T-helper 1 cell treated with Interleukin-12 subunit alpha and Interleukin-12 subunit beta and Interleukin-4 antibody, amounts not matched to agents 30 μg/mL and 1 μg/mL, for 36 hours (primary cell): ENCODE measurements at regions not wholly inside any gene's neighbourhood (a gene's known extent, or its start where the extent isn't known, plus 50 kb on each side); places are given as distances from the start of the nearest gene placed in this dataset.
"Not testable (repeated sequence)": the region's sequence is repeated elsewhere in the genome, so short reads cannot be mapped to it uniquely, and the experiment has no call there.

ENCODE experiments used
- H3K27ac Mint-ChIP-seq: one replicate; pipeline ENCODE4 v1.8.0; 2021; ENCODE audit warnings: mild to moderate bottlenecking, mixed read lengths
- H3K27me3 Mint-ChIP-seq: one replicate; pipeline ENCODE4 v1.8.0; 2021; ENCODE audit warnings: low read depth, mixed read lengths
- H3K36me3 Mint-ChIP-seq: one replicate; pipeline ENCODE4 v1.8.0; 2021; ENCODE audit warnings: low read depth, mixed read lengths
- H3K4me1 Mint-ChIP-seq: one replicate; pipeline ENCODE4 v1.8.0; 2021; ENCODE audit warnings: low read depth, mixed read lengths
- H3K4me3 Mint-ChIP-seq: one replicate; pipeline ENCODE4 v1.8.0; 2021; ENCODE audit warnings: mild to moderate bottlenecking, moderate library complexity, mixed read lengths
- H3K9me3 Mint-ChIP-seq: one replicate; pipeline ENCODE4 v1.8.0; 2021; ENCODE audit warnings: mixed read lengths

DNA sequence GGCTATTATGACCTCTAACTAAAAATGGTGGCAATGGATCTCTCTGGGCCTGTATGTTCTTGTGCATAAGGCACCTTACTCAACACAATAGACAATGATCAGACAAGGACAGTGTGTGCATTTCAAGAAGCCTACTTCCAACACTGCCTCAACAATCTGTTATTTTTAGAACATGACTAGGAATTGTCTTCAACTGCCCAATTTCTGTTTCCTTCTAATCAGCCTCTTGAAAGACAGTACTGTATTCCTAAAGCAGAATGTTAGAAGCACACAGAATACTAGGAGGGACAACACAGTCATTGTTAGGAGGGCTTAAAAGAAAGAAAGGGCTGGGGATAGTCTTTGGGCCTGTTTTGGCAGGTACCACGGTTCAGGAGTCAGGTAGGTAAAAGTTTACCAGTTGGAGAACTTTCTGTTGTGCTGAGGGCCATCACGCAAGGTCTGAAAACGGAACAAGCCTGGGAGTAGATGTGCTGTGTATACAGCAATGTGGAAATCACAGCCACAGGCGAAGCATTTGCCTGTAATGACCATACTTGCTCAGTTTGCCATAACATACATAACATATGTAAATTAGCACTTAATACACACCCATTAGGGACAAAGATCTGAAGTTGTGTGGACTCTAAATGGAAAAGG, 100.8 kb upstream of the ATXN3L start:
- Mint-ChIP-seq H3K27me3 (no peaks in the 10 kb centered on the region), H3K9me3 (no peaks in the 10 kb centered on the region), H3K36me3 (no peaks in the 10 kb centered on the region), H3K4me3 (no peak overlapping the region), H3K27ac (no peak overlapping the region), H3K4me1 (no peaks in the 10 kb centered on the region)

GRCh38 chrX:13419918-13420317, 100.1 kb upstream of the ATXN3L start:
- Mint-ChIP-seq H3K9me3 (no peaks in the 10 kb centered on the region), H3K4me1 (no peaks in the 10 kb centered on the region), H3K27me3 (no peaks in the 10 kb centered on the region), H3K4me3 (no peak overlapping the region), H3K36me3 (no peaks in the 10 kb centered on the region), H3K27ac (no peak overlapping the region)

DNA sequence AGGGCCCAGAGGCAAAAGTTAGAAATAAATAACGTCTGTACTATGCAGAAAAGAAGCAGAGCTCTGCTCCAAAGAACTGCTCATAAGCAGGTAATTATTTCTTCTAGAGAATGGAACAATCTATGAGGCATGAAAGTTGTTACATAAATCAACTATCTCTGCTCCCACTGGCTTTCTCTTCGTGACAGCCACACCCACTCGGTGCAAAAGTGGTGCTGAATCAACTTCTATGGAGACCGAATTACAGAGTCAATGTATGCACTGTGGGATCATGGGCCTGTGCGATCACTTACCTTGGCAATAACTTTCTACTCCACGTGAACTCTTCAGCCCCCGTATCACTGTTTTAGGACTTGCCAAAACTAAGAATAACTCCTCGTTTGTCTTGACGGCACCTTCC, 99.4 kb upstream of the ATXN3L start:
- H3K27me3 Mint-ChIP-seq = no peaks in the 10 kb centered on the region
- H3K36me3 Mint-ChIP-seq = no peaks in the 10 kb centered on the region
- H3K27ac Mint-ChIP-seq = no peak overlapping the region
- no peaks in the 10 kb centered on the region for H3K9me3 Mint-ChIP-seq
- H3K4me3 Mint-ChIP-seq = no peak overlapping the region
- H3K4me1 Mint-ChIP-seq = no peaks in the 10 kb centered on the region

- H3K9me3 Mint-ChIP-seq = no peaks in the 10 kb centered on the region
- H3K4me3 Mint-ChIP-seq = no peak overlapping the region
- no peak overlapping the region for H3K27ac Mint-ChIP-seq
These were observed 98.6 kb upstream of the ATXN3L start for GRCh38 chrX:13418126-13419097.

DNA sequence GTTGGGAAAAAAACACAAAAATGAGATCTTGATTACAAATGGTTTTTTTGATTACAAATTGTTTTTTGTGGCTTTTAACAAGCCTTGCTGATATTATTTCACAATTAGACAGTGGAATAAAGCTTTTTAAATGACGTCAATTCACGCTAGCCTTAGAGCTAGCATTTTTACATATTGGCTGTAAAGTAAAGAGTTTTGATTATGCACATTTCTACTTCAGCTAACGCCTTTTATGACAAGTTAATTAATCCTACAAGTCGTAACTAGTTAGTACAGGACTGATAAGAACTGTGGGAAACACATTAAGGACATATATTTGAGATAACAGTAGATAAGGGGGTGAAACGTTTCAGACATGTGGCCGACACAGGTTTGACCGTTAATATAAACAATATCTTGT, 95.7 kb upstream of the ATXN3L start:
- H3K27ac Mint-ChIP-seq = no peak overlapping the region
- H3K9me3 Mint-ChIP-seq = no peaks in the 10 kb centered on the region
- H3K4me3 Mint-ChIP-seq = no peak overlapping the region
- no peaks in the 10 kb centered on the region for H3K27me3 Mint-ChIP-seq
- no peaks in the 10 kb centered on the region for H3K36me3 Mint-ChIP-seq
- no peaks in the 10 kb centered on the region for H3K4me1 Mint-ChIP-seq

More at GRCh38 chrX:13418126-13419097, 98.6 kb upstream of the ATXN3L start:
- Mint-ChIP-seq H3K4me1 (no peaks in the 10 kb centered on the region), H3K36me3 (no peaks in the 10 kb centered on the region), H3K27me3 (no peaks in the 10 kb centered on the region)

- Mint-ChIP-seq H3K4me3 (no peak overlapping the region), H3K27ac (no peak overlapping the region), H3K36me3 (no peaks in the 10 kb centered on the region), H3K27me3 (no peaks in the 10 kb centered on the region), H3K4me1 (no peaks in the 10 kb centered on the region), H3K9me3 (peaks cover 5% of the 10 kb centered on the region)
These were observed 94.3 kb upstream of the ATXN3L start for GRCh38 chrX:13414006-13414647.

DNA sequence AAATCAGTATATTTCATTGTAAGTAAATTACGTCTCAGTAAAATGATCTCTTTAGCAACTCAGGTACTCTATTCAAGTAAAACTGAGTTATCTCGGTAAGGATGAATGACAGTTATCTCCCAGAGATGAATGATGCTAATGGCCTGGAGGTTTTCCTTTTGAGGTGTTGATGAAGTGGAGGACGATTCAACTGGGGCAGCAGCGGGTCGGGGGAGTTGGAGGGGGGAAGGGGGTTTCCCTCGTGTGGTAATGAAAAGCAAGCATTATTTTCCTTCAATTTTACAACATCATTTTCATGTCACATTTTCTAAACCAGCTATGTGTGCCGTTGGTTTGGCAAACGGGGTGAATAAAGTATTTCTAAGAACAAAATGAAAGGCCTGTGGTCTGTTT, 92.4 kb upstream of the ATXN3L start:
- Mint-ChIP-seq H3K36me3 (no peaks in the 10 kb centered on the region), H3K4me1 (no peaks in the 10 kb centered on the region), H3K9me3 (peaks cover 5% of the 10 kb centered on the region), H3K27ac (no peak overlapping the region), H3K27me3 (no peaks in the 10 kb centered on the region), H3K4me3 (no peak overlapping the region)

GRCh38 chrX:13411496-13412207, 91.8 kb upstream of the ATXN3L start:
- H3K36me3 Mint-ChIP-seq = peaks cover 3% of the 10 kb centered on the region
- no peaks in the 10 kb centered on the region for H3K4me1 Mint-ChIP-seq
- H3K9me3 Mint-ChIP-seq = peaks cover 10% of the 10 kb centered on the region
- H3K27me3 Mint-ChIP-seq = no peaks in the 10 kb centered on the region
- no peak overlapping the region for H3K27ac Mint-ChIP-seq
- no peak overlapping the region for H3K4me3 Mint-ChIP-seq

GRCh38 chrX:13408599-13408998, 88.7 kb upstream of the ATXN3L start:
- H3K36me3 Mint-ChIP-seq, H3K4me3 Mint-ChIP-seq, H3K27me3 Mint-ChIP-seq, H3K4me1 Mint-ChIP-seq, H3K27ac Mint-ChIP-seq: not testable (repeated sequence)
- peaks cover 13% of the 10 kb centered on the region for H3K9me3 Mint-ChIP-seq

GRCh38 chrX:13404777-13405176, 84.9 kb upstream of the ATXN3L start:
- not testable (repeated sequence) for H3K36me3 Mint-ChIP-seq, H3K4me1 Mint-ChIP-seq, H3K27me3 Mint-ChIP-seq, H3K4me3 Mint-ChIP-seq, H3K27ac Mint-ChIP-seq
- peaks cover 13% of the 10 kb centered on the region for H3K9me3 Mint-ChIP-seq

DNA sequence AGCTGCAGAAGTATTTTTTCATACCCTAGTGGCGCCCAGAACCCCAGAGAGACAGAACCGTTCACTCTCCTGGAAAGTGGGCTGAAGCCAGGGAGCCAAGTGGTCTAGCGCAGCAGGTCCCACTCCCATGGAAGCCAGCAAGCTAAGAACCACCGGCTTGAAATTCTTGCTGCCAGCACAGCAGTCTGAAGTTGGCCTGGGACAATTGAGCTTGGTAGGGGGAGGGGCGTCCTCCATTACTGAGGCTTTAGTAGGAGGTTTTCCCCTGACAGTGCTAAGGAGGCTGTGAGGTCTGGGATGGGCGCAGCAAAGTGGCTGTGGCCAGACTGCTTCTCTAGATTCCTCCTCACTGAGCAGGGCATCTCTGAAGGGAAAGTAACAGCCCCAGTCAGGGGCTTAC, 84.5 kb upstream of the ATXN3L start:
- Mint-ChIP-seq H3K4me1 (no peaks in the 10 kb centered on the region), H3K9me3 (peaks cover 11% of the 10 kb centered on the region)

GRCh38 chrX:13401724-13402123, 81.9 kb upstream of the ATXN3L start:
- no peaks in the 10 kb centered on the region for H3K27me3 Mint-ChIP-seq
- peaks cover 4% of the 10 kb centered on the region for H3K9me3 Mint-ChIP-seq
- no peak overlapping the region for H3K4me3 Mint-ChIP-seq
- peaks cover under 1% of the 10 kb centered on the region for H3K36me3 Mint-ChIP-seq
- H3K27ac Mint-ChIP-seq = no peak overlapping the region
- H3K4me1 Mint-ChIP-seq = peaks cover 8% of the 10 kb centered on the region

More for the DNA sequence above, 84.5 kb upstream of the ATXN3L start:
- Mint-ChIP-seq H3K27me3 (no peaks in the 10 kb centered on the region), H3K27ac (no peak overlapping the region), H3K4me3 (no peak overlapping the region), H3K36me3 (peaks cover 3% of the 10 kb centered on the region)

DNA sequence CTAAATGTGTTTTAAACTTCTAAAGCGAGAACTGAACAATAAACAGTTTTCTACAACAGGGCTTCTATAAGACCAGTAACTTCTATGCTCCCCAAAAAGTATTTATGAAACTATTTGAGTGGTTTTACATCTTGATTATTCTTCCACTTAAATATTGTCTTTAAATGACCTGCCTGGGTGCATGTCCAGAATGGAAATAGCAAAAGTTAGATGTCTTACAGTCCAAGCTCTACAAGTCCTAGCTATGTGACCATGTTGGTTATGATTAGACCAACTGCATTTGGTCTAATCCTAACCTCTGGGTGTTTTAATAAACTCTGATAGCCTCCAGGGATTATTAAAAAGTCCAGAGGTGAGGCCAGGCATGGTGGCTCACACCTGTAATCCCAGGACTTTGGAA, 79.0 kb upstream of the ATXN3L start:
- Mint-ChIP-seq H3K36me3 (peaks cover 5% of the 10 kb centered on the region), H3K27ac (no peak overlapping the region), H3K9me3 (peaks cover 14% of the 10 kb centered on the region), H3K4me3 (no peak overlapping the region), H3K27me3 (no peaks in the 10 kb centered on the region), H3K4me1 (peaks cover 11% of the 10 kb centered on the region)
